HG03025 (cell line): ENCODE measurements at regions not wholly inside any gene's neighbourhood (a gene's known extent, or its start where the extent isn't known, plus 50 kb on each side); places are given as distances from the start of the nearest gene placed in this dataset.
"Not testable (repeated sequence)": the region's sequence is repeated elsewhere in the genome, so short reads cannot be mapped to it uniquely, and the experiment has no call there.

Source experiments
- ATAC-seq: cut with Tn5 transposase; IDR thresholded peaks from one replicate; pipeline ENCODE4 v1.9.1; 2021; ENCODE audit warnings: mild to moderate bottlenecking, moderate library complexity; ENCODE audit not compliant: unreplicated experiment, low FRiP score

GRCh38 chr7:96826089-96826488 lies 116.4 kb upstream of the SEM1 start:
- ATAC-seq = no peak

- no peak for ATAC-seq
These were observed 118.1 kb upstream of the SEM1 start for GRCh38 chr7:96827701-96828100.

- ATAC-seq = not testable (repeated sequence)
These were observed 119.5 kb upstream of the SEM1 start for GRCh38 chr7:96829121-96829520.

- ATAC-seq = no peak
These were observed 121.8 kb upstream of the SEM1 start for GRCh38 chr7:96831446-96831845.

- no peak for ATAC-seq
These were observed 122.5 kb upstream of the SEM1 start for GRCh38 chr7:96832092-96832662.

GRCh38 chr7:96833676-96834453 lies 124.2 kb upstream of the SEM1 start:
- no peak for ATAC-seq

GRCh38 chr7:96836456-96836855 lies 126.8 kb upstream of the SEM1 start:
- ATAC-seq = no peak

GRCh38 chr7:96837593-96837992 lies 127.9 kb upstream of the SEM1 start:
- peak; percentile 88 for ATAC-seq

GRCh38 chr7:96838481-96838880 lies 128.8 kb upstream of the SEM1 start:
- no peak for ATAC-seq

- no peak for ATAC-seq
These were observed 145.5 kb upstream of the SEM1 start for GRCh38 chr7:96855139-96855538.

- no peak for ATAC-seq
These were observed 146.0 kb upstream of the SEM1 start for GRCh38 chr7:96855691-96856090.

GRCh38 chr7:96869538-96869937 lies 135.8 kb upstream of the DLX6 start:
- ATAC-seq = no peak

- ATAC-seq = no peak
These were observed 135.2 kb upstream of the DLX6 start for GRCh38 chr7:96870185-96870584.

GRCh38 chr7:96870934-96871333 lies 134.4 kb upstream of the DLX6 start:
- ATAC-seq = no peak

- ATAC-seq = no peak
These were observed 117.9 kb upstream of the DLX6 start for GRCh38 chr7:96887426-96887825.

- no peak for ATAC-seq
These were observed 106.2 kb upstream of the DLX6 start for GRCh38 chr7:96899108-96899507.

- no peak for ATAC-seq
These were observed 103.4 kb upstream of the DLX6 start for GRCh38 chr7:96901822-96902445.

GRCh38 chr7:96903906-96904305 lies 101.4 kb upstream of the DLX6 start:
- ATAC-seq = no peak

- no peak for ATAC-seq
These were observed 94.9 kb upstream of the DLX6 start for GRCh38 chr7:96910486-96910885.

- ATAC-seq = no peak
These were observed 90.3 kb upstream of the DLX6 start for GRCh38 chr7:96915029-96915428.

- no peak for ATAC-seq
These were observed 85.3 kb upstream of the DLX6 start for GRCh38 chr7:96920064-96920463.

GRCh38 chr7:96920713-96921112 lies 84.6 kb upstream of the DLX6 start:
- no peak for ATAC-seq
